Neural progenitor cell (in vitro differentiated cells): ENCODE measurements at regions not wholly inside any gene's neighbourhood (a gene's known extent, or its start where the extent isn't known, plus 50 kb on each side); places are given as distances from the start of the nearest gene placed in this dataset.
"Not testable (repeated sequence)": the region's sequence is repeated elsewhere in the genome, so short reads cannot be mapped to it uniquely, and the experiment has no call there.

ENCODE experiments used
- DNase-seq: peaks from one replicate; pipeline ENCODE4 v3.0.0-alpha.2; 2016; ENCODE audit warnings: low spot score
- H2AFZ ChIP-seq: fragments of 200-600 bp; sonication (generic); replicated peaks from 2 replicates; pipeline ENCODE4 v1.6.1; 2016; ENCODE audit warnings: antibody characterized with exemption
- H3F3A ChIP-seq: fragments of 200-600 bp; sonication (generic); 2 replicates; pipeline ENCODE4 v1.6.1; 2016; ENCODE audit warnings: antibody characterized with exemption, low read depth
- H3K27ac ChIP-seq: fragments of 200-600 bp; sonication (generic); 2 replicates; pipeline ENCODE4 v1.5.1; 2016; ENCODE audit warnings: mild to moderate bottlenecking
- H3K27me3 ChIP-seq: fragments of 200-600 bp; sonication (generic); 2 replicates; pipeline ENCODE4 v1.6.1; 2016; ENCODE audit warnings: mild to moderate bottlenecking, moderate library complexity
- H3K36me3 ChIP-seq: fragments of 200-600 bp; sonication (generic); 2 replicates; pipeline ENCODE4 v1.5.1; 2016
- H3K4me1 ChIP-seq: fragments of 200-600 bp; sonication (generic); 2 replicates; pipeline ENCODE4 v1.6.1; 2016; ENCODE audit warnings: mixed run types
- H3K4me2 ChIP-seq: fragments of 200-600 bp; sonication (generic); 2 replicates; pipeline ENCODE4 v1.6.1; 2016
- H3K4me3 ChIP-seq: fragments of 200-600 bp; sonication (generic); 2 replicates; pipeline ENCODE4 v1.5.1; 2016
- H3K79me2 ChIP-seq: fragments of 200-600 bp; sonication (generic); 2 replicates; pipeline ENCODE4 v1.6.1; 2016; ENCODE audit warnings: low read depth
- H3K9ac ChIP-seq: fragments of 200-600 bp; sonication (generic); 2 replicates; pipeline ENCODE4 v1.6.1; 2016
- H3K9me3 ChIP-seq: fragments of 200-600 bp; sonication (generic); 2 replicates; pipeline ENCODE4 v1.5.1; 2016; ENCODE audit warnings: low read depth
- H4K20me1 ChIP-seq: fragments of 200-600 bp; sonication (generic); 2 replicates; pipeline ENCODE4 v1.6.1; 2016; ENCODE audit warnings: low read depth
- H3K27ac Mint-ChIP-seq: 3 replicates; pipeline ENCODE4 v1.8.0; 2021; ENCODE audit warnings: mixed read lengths
- H3K27me3 Mint-ChIP-seq: 2 replicates; pipeline ENCODE4 v1.8.0; 2022; ENCODE audit warnings: low read depth, mild to moderate bottlenecking, inconsistent platforms, moderate library complexity, mixed read lengths; ENCODE audit not compliant: insufficient read depth
- H3K36me3 Mint-ChIP-seq: 3 replicates; pipeline ENCODE4 v1.8.0; 2021; ENCODE audit warnings: mixed read lengths
- H3K4me1 Mint-ChIP-seq: 3 replicates; pipeline ENCODE4 v1.8.0; 2021; ENCODE audit warnings: mixed read lengths
- H3K4me3 Mint-ChIP-seq: 3 replicates; pipeline ENCODE4 v1.8.0; 2021; ENCODE audit warnings: mild to moderate bottlenecking, moderate library complexity, mixed read lengths
- H3K9me3 Mint-ChIP-seq: 3 replicates; pipeline ENCODE4 v1.8.0; 2020; ENCODE audit warnings: mixed read lengths
- EZH2 ChIP-seq: fragments of 200-600 bp; sonication (generic); IDR thresholded peaks from 2 replicates; pipeline ENCODE4 v1.6.1; 2017; ENCODE audit warnings: antibody characterized with exemption, mild to moderate bottlenecking, moderate library complexity
- EZH2phosphoT487 ChIP-seq: fragments of 200-600 bp; sonication (generic); IDR thresholded peaks from 2 replicates; pipeline ENCODE4 v1.6.1; 2017; ENCODE audit warnings: antibody characterized with exemption
- TF ChIP-seq, protein P1 (sequence below): fragments of 200-600 bp; sonication (generic); IDR thresholded peaks from 2 replicates; pipeline ENCODE4 v1.5.1; 2017; ENCODE audit warnings: antibody characterized with exemption, mild to moderate bottlenecking

DNA sequence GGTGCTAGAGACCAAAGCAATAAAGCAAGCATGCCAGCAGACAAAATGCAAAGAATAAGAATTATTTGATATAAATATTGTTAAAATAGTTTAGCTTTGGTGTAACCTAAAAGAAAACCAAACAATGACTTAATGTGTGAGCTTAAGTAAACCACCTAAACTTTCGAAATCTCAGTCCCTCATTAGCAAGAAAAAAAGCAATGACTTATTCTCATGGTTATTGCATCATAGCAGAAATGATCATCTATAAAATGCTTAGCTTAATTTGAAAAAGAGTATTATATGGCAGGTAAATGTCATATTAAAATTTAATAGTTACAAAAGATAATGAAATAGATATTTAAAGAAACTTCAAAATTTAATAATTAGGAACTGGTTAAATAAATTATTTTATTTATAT lies 1395.7 kb upstream of the EYS start:
- H3K4me3 Mint-ChIP-seq, result no peak overlapping the region
- H2AFZ ChIP-seq, result no peak overlapping the region
- H3K9me3 Mint-ChIP-seq, result peaks cover 5% of the 10 kb centered on the region
- H3K4me2 ChIP-seq, result no peak overlapping the region
- H3F3A ChIP-seq, result no peaks in the 10 kb centered on the region
- H3K4me1 ChIP-seq, result no peaks in the 10 kb centered on the region
- H3K79me2 ChIP-seq, result no peaks in the 10 kb centered on the region
- no peaks in the 10 kb centered on the region for H3K36me3 Mint-ChIP-seq
- no peak overlapping the region for H3K9ac ChIP-seq
- no peak overlapping the region for H3K4me3 ChIP-seq
- DNase-seq, result no peak
- H3K27ac ChIP-seq, result no peak overlapping the region
- H3K4me1 Mint-ChIP-seq, result no peaks in the 10 kb centered on the region
- H3K27me3 ChIP-seq, result no peaks in the 10 kb centered on the region
- peaks cover 3% of the 10 kb centered on the region for H3K36me3 ChIP-seq
- H3K27ac Mint-ChIP-seq, result no peak overlapping the region
- H3K27me3 Mint-ChIP-seq, result peaks cover 2% of the 10 kb centered on the region
- no peaks in the 10 kb centered on the region for H3K9me3 ChIP-seq
- H4K20me1 ChIP-seq, result no peaks in the 10 kb centered on the region
- TF ChIP-seq, protein P1, sequence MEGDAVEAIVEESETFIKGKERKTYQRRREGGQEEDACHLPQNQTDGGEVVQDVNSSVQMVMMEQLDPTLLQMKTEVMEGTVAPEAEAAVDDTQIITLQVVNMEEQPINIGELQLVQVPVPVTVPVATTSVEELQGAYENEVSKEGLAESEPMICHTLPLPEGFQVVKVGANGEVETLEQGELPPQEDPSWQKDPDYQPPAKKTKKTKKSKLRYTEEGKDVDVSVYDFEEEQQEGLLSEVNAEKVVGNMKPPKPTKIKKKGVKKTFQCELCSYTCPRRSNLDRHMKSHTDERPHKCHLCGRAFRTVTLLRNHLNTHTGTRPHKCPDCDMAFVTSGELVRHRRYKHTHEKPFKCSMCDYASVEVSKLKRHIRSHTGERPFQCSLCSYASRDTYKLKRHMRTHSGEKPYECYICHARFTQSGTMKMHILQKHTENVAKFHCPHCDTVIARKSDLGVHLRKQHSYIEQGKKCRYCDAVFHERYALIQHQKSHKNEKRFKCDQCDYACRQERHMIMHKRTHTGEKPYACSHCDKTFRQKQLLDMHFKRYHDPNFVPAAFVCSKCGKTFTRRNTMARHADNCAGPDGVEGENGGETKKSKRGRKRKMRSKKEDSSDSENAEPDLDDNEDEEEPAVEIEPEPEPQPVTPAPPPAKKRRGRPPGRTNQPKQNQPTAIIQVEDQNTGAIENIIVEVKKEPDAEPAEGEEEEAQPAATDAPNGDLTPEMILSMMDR, result no peak
- TF ChIP-seq EZH2phosphoT487 (no peak), EZH2 (no peak)

DNA sequence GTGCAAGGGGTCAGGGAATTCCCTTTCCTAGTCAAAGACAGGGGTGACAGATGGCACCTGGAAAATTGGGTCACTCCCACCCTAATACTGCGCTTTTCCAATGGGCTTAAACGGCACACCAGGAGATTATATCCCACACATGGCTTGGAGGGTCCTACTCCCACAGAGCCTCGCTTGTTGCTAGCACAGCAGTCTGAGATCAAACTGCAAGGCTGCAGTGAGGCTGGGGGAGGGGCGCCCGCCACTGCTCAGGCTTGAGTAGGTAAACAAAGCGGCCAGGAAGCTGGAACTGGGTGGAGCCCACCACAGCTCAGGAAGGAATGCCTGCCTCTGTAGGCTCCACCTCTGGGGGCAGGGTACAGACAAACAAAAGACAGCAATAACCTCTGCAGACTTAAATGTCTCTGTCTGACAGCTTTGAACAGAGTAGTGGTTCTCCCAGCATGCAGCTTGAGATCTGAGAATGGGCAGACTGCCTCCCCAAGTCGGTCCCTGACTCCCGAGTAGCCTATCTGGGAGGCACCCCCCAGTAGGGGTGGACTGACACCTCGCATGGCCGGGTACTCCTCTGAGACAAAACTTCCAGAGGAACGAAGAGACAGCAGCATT lies 1388.7 kb upstream of the EYS start:
- peaks cover 12% of the 10 kb centered on the region for H3K9me3 Mint-ChIP-seq
- H3F3A ChIP-seq, H3K27me3 ChIP-seq, H3K4me3 ChIP-seq, H3K4me1 Mint-ChIP-seq, H3K27ac Mint-ChIP-seq, H4K20me1 ChIP-seq, H3K9me3 ChIP-seq, H3K4me1 ChIP-seq, H3K9ac ChIP-seq, DNase-seq, H3K36me3 ChIP-seq, H3K27ac ChIP-seq, H2AFZ ChIP-seq, H3K36me3 Mint-ChIP-seq, H3K27me3 Mint-ChIP-seq, H3K4me2 ChIP-seq, H3K79me2 ChIP-seq, H3K4me3 Mint-ChIP-seq: not testable (repeated sequence)

DNA sequence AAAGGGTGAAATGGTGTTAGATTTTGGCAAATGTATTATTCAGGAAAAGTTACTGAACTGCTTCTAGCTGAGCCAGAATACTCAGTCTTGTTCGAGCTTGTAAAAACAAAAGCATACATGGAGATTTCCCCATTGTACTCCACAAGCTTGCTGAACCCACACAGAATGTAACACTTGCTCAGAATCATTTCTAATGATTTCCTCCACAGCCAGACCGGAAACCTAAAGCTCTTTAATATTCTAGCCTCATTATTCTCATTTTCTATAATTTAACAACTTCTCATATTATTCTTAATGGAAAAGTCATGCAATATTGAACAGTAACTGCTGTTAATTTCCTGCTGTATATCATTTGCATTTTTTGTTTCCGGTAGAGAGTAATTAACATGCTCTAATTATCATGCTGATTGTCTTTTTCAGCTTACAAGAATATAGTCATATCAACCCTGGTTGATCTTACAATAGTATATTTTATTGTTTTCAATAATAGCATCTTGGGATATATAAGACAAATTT lies 1387.5 kb upstream of the EYS start:
- H3F3A ChIP-seq, result no peaks in the 10 kb centered on the region
- TF ChIP-seq, protein P1, result no peak
- TF ChIP-seq EZH2 (no peak), EZH2phosphoT487 (no peak)
- no peaks in the 10 kb centered on the region for H3K79me2 ChIP-seq
- H2AFZ ChIP-seq, result no peak overlapping the region
- H3K4me3 ChIP-seq, result no peak overlapping the region
- Mint-ChIP-seq H3K4me1 (no peaks in the 10 kb centered on the region), H3K36me3 (no peaks in the 10 kb centered on the region), H3K27ac (no peak overlapping the region), H3K9me3 (peaks cover 12% of the 10 kb centered on the region), H3K4me3 (no peak overlapping the region), H3K27me3 (no peaks in the 10 kb centered on the region)
- H3K4me1 ChIP-seq, result no peaks in the 10 kb centered on the region
- no peaks in the 10 kb centered on the region for H3K27me3 ChIP-seq
- no peaks in the 10 kb centered on the region for H3K36me3 ChIP-seq
- no peak overlapping the region for H3K9ac ChIP-seq
- H3K27ac ChIP-seq, result no peak overlapping the region
- H3K4me2 ChIP-seq, result no peak overlapping the region
- H3K9me3 ChIP-seq, result no peaks in the 10 kb centered on the region
- no peaks in the 10 kb centered on the region for H4K20me1 ChIP-seq
- DNase-seq, result no peak

DNA sequence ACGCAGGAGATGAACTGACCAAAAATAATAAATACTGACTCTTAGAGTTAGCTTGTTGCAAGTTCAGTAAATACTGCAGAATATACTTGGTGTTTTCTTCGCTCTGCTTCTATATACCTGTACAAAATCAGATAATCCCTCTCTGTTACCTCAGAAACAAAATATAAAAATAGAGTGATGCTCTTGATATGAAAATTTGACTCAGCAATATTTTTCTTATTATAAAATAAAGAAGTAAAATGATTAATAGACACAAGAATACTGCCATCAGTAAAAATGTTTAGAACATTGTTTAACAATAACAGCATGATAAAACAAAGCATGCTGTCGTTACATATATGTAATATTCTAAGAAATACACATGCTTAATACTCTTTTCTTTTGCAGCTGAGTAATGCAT lies 1366.9 kb upstream of the EYS start:
- no peak overlapping the region for H3K4me2 ChIP-seq
- no peak overlapping the region for H3K27ac Mint-ChIP-seq
- no peak overlapping the region for H3K4me3 Mint-ChIP-seq
- no peak overlapping the region for H3K27ac ChIP-seq
- H3K36me3 Mint-ChIP-seq, result no peaks in the 10 kb centered on the region
- peaks cover 5% of the 10 kb centered on the region for H3K9me3 Mint-ChIP-seq
- no peaks in the 10 kb centered on the region for H3K27me3 Mint-ChIP-seq
- no peak overlapping the region for H3K9ac ChIP-seq
- H3K79me2 ChIP-seq, result no peaks in the 10 kb centered on the region
- TF ChIP-seq EZH2 (no peak), EZH2phosphoT487 (no peak)
- TF ChIP-seq, protein P1, result no peak
- no peaks in the 10 kb centered on the region for H4K20me1 ChIP-seq
- no peaks in the 10 kb centered on the region for H3K27me3 ChIP-seq
- DNase-seq, result no peak
- H3K4me3 ChIP-seq, result no peak overlapping the region
- H2AFZ ChIP-seq, result no peak overlapping the region
- H3F3A ChIP-seq, result no peaks in the 10 kb centered on the region
- no peaks in the 10 kb centered on the region for H3K4me1 ChIP-seq
- no peaks in the 10 kb centered on the region for H3K4me1 Mint-ChIP-seq
- H3K36me3 ChIP-seq, result no peaks in the 10 kb centered on the region
- H3K9me3 ChIP-seq, result no peaks in the 10 kb centered on the region
